DND-41 (cell line): ENCODE measurements at regions not wholly inside any gene's neighbourhood (a gene's known extent, or its start where the extent isn't known, plus 50 kb on each side); places are given as distances from the start of the nearest gene placed in this dataset.
A peak's percentile ranks its signal among the peaks of the same experiment; 100 is the strongest.

Experiments
- ATAC-seq: fragments of 200-7000 bp; cut with Tn5 transposase; 3 replicates; pipeline ENCODE4 v1.9.1; 2021; ENCODE audit warnings: low read depth; ENCODE audit not compliant: insufficient read depth
- DNase-seq: peaks from one replicate; pipeline ENCODE4 v3.0.0-alpha.2; 2020
- H2AFZ ChIP-seq: 2 replicates; pipeline ENCODE4 v1.6.0; 2012; ENCODE audit warnings: low read depth, low read length
- H3K27ac ChIP-seq: 2 replicates; pipeline ENCODE4 v1.5.1; 2012; ENCODE audit warnings: low read length, inconsistent platforms
- H3K27me3 ChIP-seq: fragments of 200-600 bp; sonication (generic); 2 replicates; pipeline ENCODE4 v1.6.0; 2012; ENCODE audit warnings: low read length, mild to moderate bottlenecking, inconsistent platforms; ENCODE audit not compliant: insufficient read depth, poor library complexity
- H3K36me3 ChIP-seq: 2 replicates; pipeline ENCODE4 v1.5.1; 2012; ENCODE audit warnings: low read length, inconsistent platforms; ENCODE audit not compliant: insufficient read depth
- H3K4me1 ChIP-seq: 2 replicates; pipeline ENCODE4 v1.5.1; 2012; ENCODE audit warnings: mild to moderate bottlenecking, low read length; ENCODE audit not compliant: insufficient read depth
- H3K4me2 ChIP-seq: 2 replicates; pipeline ENCODE4 v1.6.0; 2012; ENCODE audit warnings: mild to moderate bottlenecking, moderate library complexity, low read length, inconsistent platforms; ENCODE audit not compliant: insufficient read depth
- H3K4me3 ChIP-seq, 2 experiments: fragments of 200-600 bp in 1 of 2; shearing (Covaris generic) in 1 of 2; 2 replicates each; pipeline ENCODE4 v1.5.1; 2012 to 2016; ENCODE audit warnings: inconsistent platforms in 2 of 2, low read length in 2 of 2, mild to moderate bottlenecking in 2 of 2, low read depth in 1 of 2, moderate library complexity in 1 of 2
- H3K79me2 ChIP-seq: 2 replicates; pipeline ENCODE4 v1.6.0; 2012; ENCODE audit warnings: low read length, inconsistent platforms; ENCODE audit not compliant: insufficient read depth
- H3K9ac ChIP-seq: 2 replicates; pipeline ENCODE4 v1.6.0; 2012; ENCODE audit warnings: low read depth, mild to moderate bottlenecking, inconsistent platforms, low read length, moderate library complexity
- H3K9me3 ChIP-seq: 2 replicates; pipeline ENCODE4 v1.5.1; 2012; ENCODE audit warnings: low read length, moderate library complexity, mild to moderate bottlenecking, inconsistent platforms; ENCODE audit not compliant: insufficient read depth, severe bottlenecking
- H4K20me1 ChIP-seq: 2 replicates; pipeline ENCODE4 v1.6.0; 2012; ENCODE audit warnings: low read length; ENCODE audit not compliant: insufficient read depth
- EZH2 ChIP-seq: IDR thresholded peaks from 3 replicates; pipeline ENCODE4 v1.6.1; 2012; ENCODE audit warnings: borderline replicate concordance, low read depth, mild to moderate bottlenecking, moderate library complexity, low read length, inconsistent platforms; ENCODE audit not compliant: severe bottlenecking
- TF ChIP-seq, protein P1 (sequence below): IDR thresholded peaks from 2 replicates; pipeline ENCODE4 v1.5.1; 2012; ENCODE audit warnings: borderline replicate concordance, low read length, moderate library complexity, mild to moderate bottlenecking; ENCODE audit not compliant: poor library complexity, severe bottlenecking; ENCODE audit errors: extremely low read depth

DNA sequence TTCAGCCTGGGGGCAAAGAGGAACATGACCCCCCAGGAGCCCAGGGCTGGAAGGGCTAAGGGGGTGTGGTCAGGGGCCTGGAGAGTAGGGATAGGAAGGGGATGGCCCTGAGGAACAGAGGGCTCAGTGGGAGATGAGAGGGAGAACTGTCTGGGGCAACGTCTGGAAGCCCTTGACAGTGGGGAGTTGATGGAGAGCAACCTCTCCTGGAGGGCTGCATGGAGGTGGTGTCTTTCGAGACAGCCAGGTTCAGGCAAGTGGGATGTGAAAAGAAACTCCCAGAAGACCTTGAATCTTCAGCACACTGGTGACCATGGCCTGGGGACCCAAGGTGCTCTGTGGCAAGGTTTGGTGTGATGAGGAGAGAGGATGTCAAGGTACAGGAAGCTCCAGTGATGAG, 54.2 kb upstream of the RUNX3 start:
- ATAC-seq (no peak), DNase-seq (no peak)
- Histone ChIP-seq H3K9ac (no peak overlapping the region), H3K4me1 (peaks cover 5% of the 10 kb centered on the region), H3K4me2 (no peak overlapping the region), H3K4me3 (no peak overlapping the region), H3K36me3 (no peaks in the 10 kb centered on the region), H2AFZ (no peak overlapping the region), H3K9me3 (no peaks in the 10 kb centered on the region), H3K27ac (no peak overlapping the region), H3K27me3 (no peaks in the 10 kb centered on the region), H3K79me2 (no peaks in the 10 kb centered on the region), H4K20me1 (no peaks in the 10 kb centered on the region)
- TF ChIP-seq, protein P1, sequence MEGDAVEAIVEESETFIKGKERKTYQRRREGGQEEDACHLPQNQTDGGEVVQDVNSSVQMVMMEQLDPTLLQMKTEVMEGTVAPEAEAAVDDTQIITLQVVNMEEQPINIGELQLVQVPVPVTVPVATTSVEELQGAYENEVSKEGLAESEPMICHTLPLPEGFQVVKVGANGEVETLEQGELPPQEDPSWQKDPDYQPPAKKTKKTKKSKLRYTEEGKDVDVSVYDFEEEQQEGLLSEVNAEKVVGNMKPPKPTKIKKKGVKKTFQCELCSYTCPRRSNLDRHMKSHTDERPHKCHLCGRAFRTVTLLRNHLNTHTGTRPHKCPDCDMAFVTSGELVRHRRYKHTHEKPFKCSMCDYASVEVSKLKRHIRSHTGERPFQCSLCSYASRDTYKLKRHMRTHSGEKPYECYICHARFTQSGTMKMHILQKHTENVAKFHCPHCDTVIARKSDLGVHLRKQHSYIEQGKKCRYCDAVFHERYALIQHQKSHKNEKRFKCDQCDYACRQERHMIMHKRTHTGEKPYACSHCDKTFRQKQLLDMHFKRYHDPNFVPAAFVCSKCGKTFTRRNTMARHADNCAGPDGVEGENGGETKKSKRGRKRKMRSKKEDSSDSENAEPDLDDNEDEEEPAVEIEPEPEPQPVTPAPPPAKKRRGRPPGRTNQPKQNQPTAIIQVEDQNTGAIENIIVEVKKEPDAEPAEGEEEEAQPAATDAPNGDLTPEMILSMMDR: no peak
- no peak for TF ChIP-seq EZH2

GRCh38 chr1:24983006-24983680, 53.1 kb upstream of the RUNX3 start:
- H3K36me3 ChIP-seq: no peaks in the 10 kb centered on the region
- no peak for TF ChIP-seq EZH2
- TF ChIP-seq, protein P1: no peak

GRCh38 chr1:24981631-24982005, 51.5 kb upstream of the RUNX3 start:
- peak; percentile 74 for ATAC-seq

More at GRCh38 chr1:24983006-24983680, 53.1 kb upstream of the RUNX3 start:
- no peak overlapping the region for H2AFZ ChIP-seq
- no peak overlapping the region for H3K4me2 ChIP-seq
- no peaks in the 10 kb centered on the region for H3K79me2 ChIP-seq
- H3K4me1 ChIP-seq: peaks cover 5% of the 10 kb centered on the region
- H3K27me3 ChIP-seq: no peaks in the 10 kb centered on the region
- H4K20me1 ChIP-seq: no peaks in the 10 kb centered on the region
- no peaks in the 10 kb centered on the region for H3K9me3 ChIP-seq
- no peak for DNase-seq
- H3K27ac ChIP-seq: no peak overlapping the region
- H3K9ac ChIP-seq: no peak overlapping the region
- no peak overlapping the region for H3K4me3 ChIP-seq
- ATAC-seq: no peak

More at GRCh38 chr1:24981631-24982005, 51.5 kb upstream of the RUNX3 start:
- Histone ChIP-seq H3K36me3 (no peaks in the 10 kb centered on the region), H3K79me2 (no peaks in the 10 kb centered on the region), H3K9ac (no peak overlapping the region), H2AFZ (no peak overlapping the region), H3K4me3 (no peak overlapping the region), H3K9me3 (peaks cover 3% of the 10 kb centered on the region), H3K4me1 (peaks cover 5% of the 10 kb centered on the region), H3K4me2 (no peak overlapping the region), H4K20me1 (no peaks in the 10 kb centered on the region), H3K27me3 (no peaks in the 10 kb centered on the region), H3K27ac (no peak overlapping the region)
- peak; percentile 66 for DNase-seq
- TF ChIP-seq, protein P1: no peak
- no peak for TF ChIP-seq EZH2
